HG02885 (cell line): ENCODE measurements at regions not wholly inside any gene's neighbourhood (a gene's known extent, or its start where the extent isn't known, plus 50 kb on each side); places are given as distances from the start of the nearest gene placed in this dataset.

ENCODE experiments used
- ATAC-seq: cut with Tn5 transposase; IDR thresholded peaks from one replicate; pipeline ENCODE4 v1.9.1; 2021; ENCODE audit warnings: mild to moderate bottlenecking; ENCODE audit not compliant: unreplicated experiment, poor library complexity

- ATAC-seq, result no peak
Measured at GRCh38 chr2:59096973-59097372, 855.8 kb upstream of the FANCL start.

- no peak for ATAC-seq
Measured at GRCh38 chr2:59093571-59093970, 852.4 kb upstream of the FANCL start.

GRCh38 chr2:59084326-59084725 lies 843.2 kb upstream of the FANCL start:
- no peak for ATAC-seq

- no peak for ATAC-seq
Measured at GRCh38 chr2:59083075-59083828, 842.1 kb upstream of the FANCL start.

GRCh38 chr2:59082657-59083056 lies 841.5 kb upstream of the FANCL start:
- ATAC-seq, result no peak

GRCh38 chr2:59080451-59081181 lies 839.5 kb upstream of the FANCL start:
- ATAC-seq, result no peak

- no peak for ATAC-seq
Measured at GRCh38 chr2:59077981-59078531, 836.9 kb upstream of the FANCL start.

- no peak for ATAC-seq
Measured at GRCh38 chr2:59077026-59077725, 836.1 kb upstream of the FANCL start.

- no peak for ATAC-seq
Measured at GRCh38 chr2:59076079-59076619, 835.0 kb upstream of the FANCL start.

GRCh38 chr2:59074071-59074470 lies 832.9 kb upstream of the FANCL start:
- no peak for ATAC-seq

GRCh38 chr2:59073286-59073685 lies 832.2 kb upstream of the FANCL start:
- no peak for ATAC-seq

- no peak for ATAC-seq
Measured at GRCh38 chr2:59068255-59068654, 827.1 kb upstream of the FANCL start.

GRCh38 chr2:59066787-59067399 lies 825.8 kb upstream of the FANCL start:
- ATAC-seq, result no peak

GRCh38 chr2:59047373-59047995 lies 806.4 kb upstream of the FANCL start:
- no peak for ATAC-seq

- ATAC-seq, result no peak
Measured at GRCh38 chr2:59046401-59047372, 805.6 kb upstream of the FANCL start.

- ATAC-seq, result no peak
Measured at GRCh38 chr2:59044736-59045135, 803.6 kb upstream of the FANCL start.

GRCh38 chr2:59041139-59041538 lies 800.0 kb upstream of the FANCL start:
- ATAC-seq, result no peak

GRCh38 chr2:59034837-59035236 lies 793.7 kb upstream of the FANCL start:
- ATAC-seq, result no peak

- no peak for ATAC-seq
Measured at GRCh38 chr2:59034106-59034505, 793.0 kb upstream of the FANCL start.
